ENCODE measurements at regions not wholly inside any gene's neighbourhood (a gene's known extent, or its start where the extent isn't known, plus 50 kb on each side); places are given as distances from the start of the nearest gene placed in this dataset.

DNA sequence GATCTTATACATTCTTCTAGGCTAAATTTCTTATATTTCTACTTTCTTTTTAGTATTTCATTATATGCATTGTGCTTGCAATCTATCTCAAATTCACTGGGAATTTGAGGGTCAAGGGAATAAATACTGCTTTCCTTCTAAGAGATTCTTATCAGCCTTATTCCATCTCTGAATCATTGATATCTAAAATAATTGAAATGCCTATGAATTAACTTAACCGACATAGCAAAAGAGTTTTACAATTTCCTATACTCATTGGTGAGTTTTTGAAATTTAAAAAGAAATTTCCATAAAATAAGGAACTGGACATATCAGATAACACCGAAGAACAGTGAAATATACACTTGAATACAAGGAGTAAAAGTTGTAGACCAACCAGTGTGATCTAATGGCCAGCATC lies 373.7 kb downstream of the NAF1 start (continued):
- TF ChIP-seq SAP30 (IDR thresholded peaks at IDR 0.05; ENCODE audit: insufficient read depth, insufficient replicate concordance, low read length) (no peak), RFX5 (IDR thresholded peaks at IDR 0.05; ENCODE audit: borderline replicate concordance, low read depth, low read length) (no peak), BRCA1 (IDR thresholded peaks at IDR 0.05; ENCODE audit: low read depth, low read length) (no peak), POU5F1 (IDR thresholded peaks at IDR 0.05; ENCODE audit: low read depth, low read length) (no peak), TEAD4 (IDR thresholded peaks at IDR 0.05; ENCODE audit: low read depth, low read length) (no peak), SP2 (IDR thresholded peaks at IDR 0.05; ENCODE audit: low read length) (no peak)

Data from H1 (cell line).